Panc1 (cell line): ENCODE measurements at regions not wholly inside any gene's neighbourhood (a gene's known extent, or its start where the extent isn't known, plus 50 kb on each side); places are given as distances from the start of the nearest gene placed in this dataset.

Experiments
- ATAC-seq: fragments of 200-7000 bp; cut with Tn5 transposase; 2 replicates; pipeline ENCODE4 v1.9.1; 2020; ENCODE audit warnings: mild to moderate bottlenecking, moderate library complexity
- BruUV-seq: library from RNA; stranded (reverse); fragments of 400-500 nt; replicated peaks from 2 replicates; lab custom pipeline; 2021; lab: Mats Ljungman, UMichigan
- CTCF ChIA-PET: fragments of 300-600 bp; sonication (Branson Sonifier 250); formaldehyde crosslinking; loops from one replicate; lab custom pipeline; 2022; ENCODE audit warnings: antibody characterized with exemption; lab: Charles Lee
- POLR2A ChIA-PET: fragments of 300-600 bp; sonication (Branson Sonifier 250); formaldehyde crosslinking; loops from one replicate; lab custom pipeline; 2022; ENCODE audit warnings: antibody characterized with exemption; lab: Charles Lee
- DNase-seq: peaks from one replicate; pipeline ENCODE4 v3.0.0-alpha.2; 2010; ENCODE audit warnings: low read depth, low spot score
- H3K27ac ChIP-seq: 2 replicates; pipeline ENCODE4 v1.5.1; 2011; ENCODE audit warnings: mild to moderate bottlenecking, low read length, inconsistent platforms
- H3K27me3 ChIP-seq: fragments of 200-500 bp; sonication (Bioruptor generic); 2 replicates; pipeline ENCODE4 v1.6.0; 2014; ENCODE audit warnings: low read length, inconsistent platforms; ENCODE audit not compliant: control insufficient read depth, insufficient read depth
- H3K36me3 ChIP-seq: fragments of 200-500 bp; sonication (Bioruptor generic); 2 replicates; pipeline ENCODE4 v1.5.1; 2014; ENCODE audit warnings: inconsistent platforms, mild to moderate bottlenecking, low read length, moderate library complexity; ENCODE audit not compliant: control insufficient read depth, insufficient read depth
- H3K4me1 ChIP-seq: 2 replicates; pipeline ENCODE4 v1.5.1; 2011; ENCODE audit warnings: inconsistent platforms, mild to moderate bottlenecking, low read length, moderate library complexity; ENCODE audit not compliant: control insufficient read depth, insufficient read depth
- H3K4me3 ChIP-seq, 2 experiments: 2 replicates each; pipeline ENCODE4 v1.5.1; 2011 to 2012; ENCODE audit warnings: low read depth in 2 of 2, low read length in 2 of 2, mild to moderate bottlenecking in 2 of 2, inconsistent platforms in 1 of 2, moderate library complexity in 1 of 2
- H3K9me3 ChIP-seq: fragments of 200-500 bp; sonication (Bioruptor generic); 2 replicates; pipeline ENCODE4 v1.5.1; 2014; ENCODE audit warnings: low read depth, mild to moderate bottlenecking, inconsistent platforms, low read length, moderate library complexity; ENCODE audit not compliant: control insufficient read depth, insufficient read depth
- POLR2AphosphoS5 ChIP-seq: IDR thresholded peaks from 2 replicates; pipeline ENCODE4 v1.6.1; 2012; ENCODE audit warnings: mild to moderate bottlenecking, low read depth, low read length, moderate library complexity
- REST ChIP-seq, 2 experiments: IDR thresholded peaks; 2 replicates each; pipeline ENCODE4 v1.6.1; 2011 to 2012; ENCODE audit warnings: low read depth in 2 of 2, control low read depth in 1 of 2, low read length in 1 of 2, mild to moderate bottlenecking in 1 of 2, moderate library complexity in 1 of 2; ENCODE audit not compliant: insufficient read depth in 1 of 2
- SIN3A ChIP-seq: IDR thresholded peaks from 2 replicates; pipeline ENCODE4 v1.6.1; 2012; ENCODE audit warnings: low read depth, mild to moderate bottlenecking, low read length, moderate library complexity, borderline replicate concordance; ENCODE audit not compliant: insufficient read depth
- TCF7L2 ChIP-seq: IDR thresholded peaks from 2 replicates; pipeline ENCODE4 v1.6.1; 2011; ENCODE audit warnings: mild to moderate bottlenecking, low read depth, low read length, inconsistent platforms
- in situ Hi-C: cut with HindIII; loops from 2 replicates; pipeline ENCODE4 v1.10.0; 2016; ENCODE audit warnings: low sequenced_read_pairs, low pct_unique_long_range_greater_than_20kb
- intact Hi-C: fragments of 100-400 bp; cut with micrococcal nuclease; formaldehyde crosslinking; loops from one replicate; pipeline ENCODE4 v1.10.0; 2022; ENCODE audit not compliant: unreplicated experiment
- TF ChIP-seq, protein P1 (sequence below): fragments of 450-650 bp; IDR thresholded peaks from 2 replicates; pipeline ENCODE4 v1.5.1; 2017; ENCODE audit warnings: mild to moderate bottlenecking

DNA sequence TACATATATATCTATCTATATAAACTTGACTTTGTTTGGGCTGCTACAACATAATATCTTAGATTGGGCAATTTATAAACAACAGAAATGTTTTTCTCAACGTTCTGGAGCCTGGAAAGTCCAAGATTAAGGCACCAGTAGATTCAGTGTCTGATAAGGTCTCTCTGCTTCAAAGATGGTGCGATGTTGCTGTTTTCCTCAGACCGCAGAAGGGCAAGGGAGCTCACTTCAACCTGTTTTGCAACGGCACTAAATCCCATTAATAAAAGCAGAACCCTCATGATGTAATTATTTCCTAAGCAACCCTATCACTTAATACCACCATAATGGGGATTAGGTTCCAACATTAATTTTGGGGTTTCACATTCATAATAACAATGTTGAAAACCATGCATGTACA is 1134.8 kb downstream of the NSUN3 start:
- no peak overlapping the region for H3K4me3 ChIP-seq
- DNase-seq (no peak), ATAC-seq (no peak)
- in situ Hi-C loops: no loop called here
- TF ChIP-seq SIN3A: no peak
- no peak for TF ChIP-seq TCF7L2
- TF ChIP-seq, protein P1, sequence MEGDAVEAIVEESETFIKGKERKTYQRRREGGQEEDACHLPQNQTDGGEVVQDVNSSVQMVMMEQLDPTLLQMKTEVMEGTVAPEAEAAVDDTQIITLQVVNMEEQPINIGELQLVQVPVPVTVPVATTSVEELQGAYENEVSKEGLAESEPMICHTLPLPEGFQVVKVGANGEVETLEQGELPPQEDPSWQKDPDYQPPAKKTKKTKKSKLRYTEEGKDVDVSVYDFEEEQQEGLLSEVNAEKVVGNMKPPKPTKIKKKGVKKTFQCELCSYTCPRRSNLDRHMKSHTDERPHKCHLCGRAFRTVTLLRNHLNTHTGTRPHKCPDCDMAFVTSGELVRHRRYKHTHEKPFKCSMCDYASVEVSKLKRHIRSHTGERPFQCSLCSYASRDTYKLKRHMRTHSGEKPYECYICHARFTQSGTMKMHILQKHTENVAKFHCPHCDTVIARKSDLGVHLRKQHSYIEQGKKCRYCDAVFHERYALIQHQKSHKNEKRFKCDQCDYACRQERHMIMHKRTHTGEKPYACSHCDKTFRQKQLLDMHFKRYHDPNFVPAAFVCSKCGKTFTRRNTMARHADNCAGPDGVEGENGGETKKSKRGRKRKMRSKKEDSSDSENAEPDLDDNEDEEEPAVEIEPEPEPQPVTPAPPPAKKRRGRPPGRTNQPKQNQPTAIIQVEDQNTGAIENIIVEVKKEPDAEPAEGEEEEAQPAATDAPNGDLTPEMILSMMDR: no peak
- TF ChIP-seq REST (IDR thresholded peaks at IDR 0.05; ENCODE audit: insufficient read depth in 1 of 2, low read depth in 2 of 2, low read length in 1 of 2): no peak
- no peak for TF ChIP-seq POLR2AphosphoS5
- no peaks in the 10 kb centered on the region for H3K27me3 ChIP-seq
- no peaks in the 10 kb centered on the region for H3K4me1 ChIP-seq
- H3K27ac ChIP-seq: no peak overlapping the region
- H3K36me3 ChIP-seq: no peaks in the 10 kb centered on the region
- POLR2A ChIA-PET: no interaction called here
- CTCF ChIA-PET: no interaction called here
- H3K9me3 ChIP-seq: no peaks in the 10 kb centered on the region
- intact Hi-C loops: no loop called here
- BruUV-seq: no TSS peak

GRCh38 chr3:95200384-95200783 is 1137.5 kb downstream of the NSUN3 start:
- Histone ChIP-seq H3K4me3 (no peak overlapping the region), H3K36me3 (no peaks in the 10 kb centered on the region), H3K9me3 (no peaks in the 10 kb centered on the region), H3K4me1 (no peaks in the 10 kb centered on the region), H3K27ac (no peak overlapping the region), H3K27me3 (no peaks in the 10 kb centered on the region)
- in situ Hi-C loops: no loop called here
- TF ChIP-seq POLR2AphosphoS5: no peak
- TF ChIP-seq TCF7L2: no peak
- no peak for TF ChIP-seq REST (IDR thresholded peaks at IDR 0.05; ENCODE audit: insufficient read depth in 1 of 2, low read depth in 2 of 2, low read length in 1 of 2)
- TF ChIP-seq SIN3A: no peak
- TF ChIP-seq, protein P1: no peak
- CTCF ChIA-PET: no interaction called here
- ATAC-seq (no peak), DNase-seq (no peak)
- intact Hi-C loops: no loop called here
- POLR2A ChIA-PET: no interaction called here
- BruUV-seq: no TSS peak
